ENCODE measurements at regions not wholly inside any gene's neighbourhood (a gene's known extent, or its start where the extent isn't known, plus 50 kb on each side); places are given as distances from the start of the nearest gene placed in this dataset.

- TF ChIP-seq CTCF (IDR thresholded peaks at IDR 0.05; ENCODE audit: low read depth, low read length), result no peak
- DNase-seq (ENCODE audit: low read depth in 2 of 2), result peak; percentile 13 to 36
- no peak overlapping the region for H3K4me3 ChIP-seq (replicated peaks in 1 of 2; ENCODE audit: low read depth in 2 of 2, low read length in 2 of 2)
Measured at GRCh38 chr13:54637366-54637765, 1608.8 kb downstream of the OLFM4 start.

GRCh38 chr13:54640719-54641118 is 1612.1 kb downstream of the OLFM4 start:
- no peak for TF ChIP-seq CTCF (IDR thresholded peaks at IDR 0.05; ENCODE audit: low read depth, low read length)
- DNase-seq (ENCODE audit: low read depth in 2 of 2), result no peak
- no peak overlapping the region for H3K4me3 ChIP-seq (replicated peaks in 1 of 2; ENCODE audit: low read depth in 2 of 2, low read length in 2 of 2)

- DNase-seq (ENCODE audit: low read depth in 2 of 2), result no peak
- H3K4me3 ChIP-seq (replicated peaks in 1 of 2; ENCODE audit: low read depth in 2 of 2, low read length in 2 of 2), result no peak overlapping the region
- no peak for TF ChIP-seq CTCF (IDR thresholded peaks at IDR 0.05; ENCODE audit: low read depth, low read length)
Measured at GRCh38 chr13:54643863-54644262, 1615.2 kb downstream of the OLFM4 start.

GRCh38 chr13:54647275-54647674 is 1618.7 kb downstream of the OLFM4 start:
- DNase-seq (ENCODE audit: low read depth in 2 of 2), result no peak
- TF ChIP-seq CTCF (IDR thresholded peaks at IDR 0.05; ENCODE audit: low read depth, low read length), result no peak
- no peak overlapping the region for H3K4me3 ChIP-seq (replicated peaks in 1 of 2; ENCODE audit: low read depth in 2 of 2, low read length in 2 of 2)

GRCh38 chr13:54657588-54657987 is 1629.0 kb downstream of the OLFM4 start:
- no peak for DNase-seq (ENCODE audit: low read depth in 2 of 2)
- no peak overlapping the region for H3K4me3 ChIP-seq (replicated peaks in 1 of 2; ENCODE audit: low read depth in 2 of 2, low read length in 2 of 2)
- no peak for TF ChIP-seq CTCF (IDR thresholded peaks at IDR 0.05; ENCODE audit: low read depth, low read length)

- TF ChIP-seq CTCF (IDR thresholded peaks at IDR 0.05; ENCODE audit: low read depth, low read length), result no peak
Measured at GRCh38 chr13:54658771-54659170, 1630.2 kb downstream of the OLFM4 start.

GRCh38 chr13:54660277-54660676 is 1631.7 kb downstream of the OLFM4 start:
- H3K4me3 ChIP-seq (replicated peaks in 1 of 2; ENCODE audit: low read depth in 2 of 2, low read length in 2 of 2), result no peak overlapping the region
- no peak for DNase-seq (ENCODE audit: low read depth in 2 of 2)
- no peak for TF ChIP-seq CTCF (IDR thresholded peaks at IDR 0.05; ENCODE audit: low read depth, low read length)

More at GRCh38 chr13:54658771-54659170, 1630.2 kb downstream of the OLFM4 start:
- H3K4me3 ChIP-seq (replicated peaks in 1 of 2; ENCODE audit: low read depth in 2 of 2, low read length in 2 of 2), result no peak overlapping the region
- DNase-seq (ENCODE audit: low read depth in 2 of 2), result no peak

All from cardiac fibroblast (primary cell).